K562 (cell line): ENCODE measurements at regions not wholly inside any gene's neighbourhood (a gene's known extent, or its start where the extent isn't known, plus 50 kb on each side); places are given as distances from the start of the nearest gene placed in this dataset.

Source experiments
- ATF6 ChIP-seq: sonication (generic); formaldehyde crosslinking; IDR thresholded peaks from 2 replicates; pipeline ENCODE4 v1.4.0; 2020; ENCODE audit warnings: mild to moderate bottlenecking, missing genetic modification reagents
- BCL6 ChIP-seq: fragments of 250-450 bp; sonication (Bioruptor Pico); IDR thresholded peaks from 2 replicates; pipeline ENCODE4 v1.4.0; 2020
- BHLHE40 ChIP-seq: IDR thresholded peaks from 2 replicates; pipeline ENCODE4 v1.6.1; 2011; ENCODE audit warnings: low read length, improper control_type of control experiment
- BMI1 ChIP-seq: fragments of 150-350 bp; IDR thresholded peaks from 2 replicates; pipeline ENCODE4 v1.6.1; 2014; ENCODE audit warnings: low read length
- CTCF ChIP-seq, 3 experiments: IDR thresholded peaks in 2 of 3; conservative IDR thresholded peaks in 1 of 3; 2 replicates each; pipeline ENCODE4 v1.5.1; 2011 to 2012; ENCODE audit warnings: low read length in 3 of 3, mild to moderate bottlenecking in 3 of 3, control low read depth in 2 of 3, improper control_type of control experiment in 1 of 3, inconsistent platforms in 1 of 3, low read depth in 1 of 3, mixed read lengths in 1 of 3, moderate library complexity in 1 of 3; ENCODE audit not compliant: insufficient read depth in 2 of 3
- GATA2 ChIP-seq: sonication (generic); formaldehyde crosslinking; IDR thresholded peaks from 2 replicates; pipeline ENCODE4 v1.4.0; 2020; ENCODE audit warnings: mild to moderate bottlenecking, missing genetic modification reagents
- JUND ChIP-seq, 2 experiments: IDR thresholded peaks; 2 replicates in 1 of 2; 3 replicates in 1 of 2; pipeline ENCODE4 v1.6.1; 2011; ENCODE audit warnings: borderline replicate concordance in 2 of 2, low read depth in 2 of 2, low read length in 2 of 2, improper control_type of control experiment in 1 of 2, missing biosample characterization in 1 of 2, missing genetic modification characterization in 1 of 2, missing genetic modification reagents in 1 of 2
- KDM1A ChIP-seq, 2 experiments: fragments of 450-650 bp; IDR thresholded peaks; 2 replicates each; pipeline ENCODE4 v1.6.1; 2016; ENCODE audit warnings: mild to moderate bottlenecking in 2 of 2
- PCBP2 ChIP-seq: fragments of 200-400 bp; formaldehyde crosslinking; IDR thresholded peaks from 2 replicates; pipeline ENCODE4 v1.6.1; 2018; ENCODE audit warnings: low read length, low read depth, mild to moderate bottlenecking, moderate library complexity; ENCODE audit not compliant: poor library complexity, severe bottlenecking
- POLR2A ChIP-seq: fragments of 450-650 bp; conservative IDR thresholded peaks from 2 replicates; pipeline ENCODE4 v1.6.1; 2016
- ZNF280A ChIP-seq: fragments of 450-650 bp; IDR thresholded peaks from 2 replicates; pipeline ENCODE4 v1.6.1; 2018; ENCODE audit warnings: mild to moderate bottlenecking, low read depth; ENCODE audit not compliant: partially characterized antibody
- ZNF707 ChIP-seq: fragments of 250-450 bp; sonication (Bioruptor Pico); conservative IDR thresholded peaks from 2 replicates; pipeline ENCODE4 v1.8.0; 2022; ENCODE audit warnings: inconsistent platforms, mild to moderate bottlenecking, moderate library complexity

DNA sequence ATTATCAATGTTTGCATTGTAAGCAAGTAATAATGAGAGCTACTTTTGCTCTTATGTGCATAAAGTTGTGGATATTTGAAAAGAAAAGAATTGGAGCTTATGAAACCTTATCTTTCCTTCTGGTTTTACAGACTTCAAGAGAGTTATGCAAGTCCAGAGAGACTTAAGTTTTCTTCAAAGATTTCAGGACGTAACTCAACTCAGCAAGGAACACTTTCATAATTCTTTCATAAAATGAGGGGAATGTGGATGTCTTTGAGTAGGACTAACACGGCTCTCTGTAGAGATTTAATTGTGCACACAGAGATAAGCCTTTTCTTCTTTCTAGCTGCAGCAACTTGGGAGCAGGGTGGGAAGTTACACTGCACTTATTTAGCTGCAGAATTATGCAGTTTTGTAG lies 97.5 kb downstream of the DNAJB9 start:
- TF ChIP-seq CTCF (IDR thresholded peaks at IDR 0.05 in 2 of 3, conservative IDR thresholded peaks at IDR 0.05 in 1 of 3; ENCODE audit: insufficient read depth in 2 of 3, low read depth in 1 of 3, low read length in 3 of 3), result no peak
- TF ChIP-seq PCBP2, result no peak
- TF ChIP-seq ZNF280A, result no peak
- TF ChIP-seq POLR2A, result no peak
- no peak for TF ChIP-seq ZNF707 (CRISPR knock-in tag)
- TF ChIP-seq JUND (IDR thresholded peaks at IDR 0.05; ENCODE audit: borderline replicate concordance, low read depth, low read length), result no peak
- no peak for TF ChIP-seq JUND (tag; IDR thresholded peaks at IDR 0.05; ENCODE audit: borderline replicate concordance, low read depth, low read length)
- TF ChIP-seq GATA2, result no peak
- no peak for TF ChIP-seq ATF6 (CRISPR knock-in tag)
- no peak for TF ChIP-seq BCL6 (CRISPR knock-in tag)
- TF ChIP-seq KDM1A (IDR thresholded peaks at IDR 0.05), result no peak
- TF ChIP-seq BMI1, result no peak
- no peak for TF ChIP-seq BHLHE40
